Trophoblast cell (in vitro differentiated cells and primary cell): ENCODE measurements at regions not wholly inside any gene's neighbourhood (a gene's known extent, or its start where the extent isn't known, plus 50 kb on each side); places are given as distances from the start of the nearest gene placed in this dataset.

Experiments
- DNase-seq, 2 donors: peaks; one replicate each; pipeline ENCODE4 v3.0.0-alpha.2; 2016
- H2AFZ ChIP-seq: 2 replicates; pipeline ENCODE4 v1.6.1; 2013; ENCODE audit warnings: low read length, moderate library complexity, mild to moderate bottlenecking; ENCODE audit not compliant: insufficient read depth, poor library complexity
- H2AK5ac ChIP-seq: 2 replicates; pipeline ENCODE4 v1.6.1; 2013; ENCODE audit warnings: mild to moderate bottlenecking, low read length
- H2BK120ac ChIP-seq: 2 replicates; pipeline ENCODE4 v1.6.1; 2013; ENCODE audit warnings: low read length, mild to moderate bottlenecking, moderate library complexity; ENCODE audit not compliant: insufficient read depth, poor library complexity
- H2BK12ac ChIP-seq: 2 replicates; pipeline ENCODE4 v1.6.1; 2013; ENCODE audit warnings: mild to moderate bottlenecking, low read length, moderate library complexity
- H2BK5ac ChIP-seq: 2 replicates; pipeline ENCODE4 v1.6.1; 2013; ENCODE audit warnings: low read length, low read depth, moderate library complexity, mild to moderate bottlenecking; ENCODE audit not compliant: poor library complexity
- H3K14ac ChIP-seq: 2 replicates; pipeline ENCODE4 v1.6.1; 2013; ENCODE audit warnings: mild to moderate bottlenecking, low read length
- H3K18ac ChIP-seq: 2 replicates; pipeline ENCODE4 v1.6.1; 2013; ENCODE audit warnings: mild to moderate bottlenecking, low read length
- H3K23ac ChIP-seq: 2 replicates; pipeline ENCODE4 v1.6.1; 2013; ENCODE audit warnings: low read length
- H3K27ac ChIP-seq: 2 replicates; pipeline ENCODE4 v1.5.1; 2013; ENCODE audit warnings: low read depth, mild to moderate bottlenecking, inconsistent platforms, low read length, moderate library complexity
- H3K27me3 ChIP-seq: 2 replicates; pipeline ENCODE4 v1.6.1; 2013; ENCODE audit warnings: inconsistent platforms, mild to moderate bottlenecking, low read length, moderate library complexity; ENCODE audit not compliant: insufficient read depth
- H3K36me3 ChIP-seq, 2 experiments: 1 replicate in 1 of 2; 2 replicates in 1 of 2; pipeline ENCODE4 v1.6.1; 2013; ENCODE audit warnings: low read length in 2 of 2, mild to moderate bottlenecking in 2 of 2, moderate library complexity in 1 of 2; ENCODE audit not compliant: insufficient read depth in 2 of 2, control insufficient read depth in 1 of 2
- H3K4ac ChIP-seq: 2 replicates; pipeline ENCODE4 v1.6.1; 2013; ENCODE audit warnings: low read depth, mild to moderate bottlenecking, low read length, moderate library complexity
- H3K4me1 ChIP-seq, 2 experiments: 1 replicate in 1 of 2; 2 replicates in 1 of 2; pipeline ENCODE4 v1.6.1; 2013; ENCODE audit warnings: low read length in 2 of 2, mild to moderate bottlenecking in 2 of 2, moderate library complexity in 1 of 2; ENCODE audit not compliant: insufficient read depth in 2 of 2, control insufficient read depth in 1 of 2
- H3K4me2 ChIP-seq: 2 replicates; pipeline ENCODE4 v1.6.1; 2013; ENCODE audit warnings: inconsistent platforms, mild to moderate bottlenecking, low read length, moderate library complexity
- H3K4me3 ChIP-seq: 2 replicates; pipeline ENCODE4 v1.5.1; 2013; ENCODE audit warnings: mild to moderate bottlenecking, low read depth, low read length, inconsistent platforms
- H3K79me1 ChIP-seq: one replicate; pipeline ENCODE4 v1.6.1; 2013; ENCODE audit warnings: low read length
- H3K79me2 ChIP-seq: 2 replicates; pipeline ENCODE4 v1.6.1; 2013; ENCODE audit warnings: low read length, mild to moderate bottlenecking; ENCODE audit not compliant: control insufficient read depth, insufficient read depth, poor library complexity
- H3K9ac ChIP-seq: 2 replicates; pipeline ENCODE4 v1.6.1; 2013; ENCODE audit warnings: mild to moderate bottlenecking, low read length
- H3K9me3 ChIP-seq: 2 replicates; pipeline ENCODE4 v1.6.1; 2013; ENCODE audit warnings: low read depth, mild to moderate bottlenecking, control low read depth, inconsistent platforms, low read length; ENCODE audit not compliant: insufficient read depth
- H4K12ac ChIP-seq: 2 replicates; pipeline ENCODE4 v1.6.1; 2013; ENCODE audit warnings: low read depth, mild to moderate bottlenecking, low read length, moderate library complexity
- H4K8ac ChIP-seq: 2 replicates; pipeline ENCODE4 v1.6.1; 2013; ENCODE audit warnings: low read depth, mild to moderate bottlenecking, low read length, moderate library complexity
- H4K91ac ChIP-seq: one replicate; pipeline ENCODE4 v1.6.1; 2013; ENCODE audit warnings: low read depth, mild to moderate bottlenecking, low read length, moderate library complexity
- WGBS: extraction: QIAGEN DNeasy Blood & Tissue Kit; methylation state at CpG from one replicate; pipeline ENCODE4 v1.1.7; 2013; ENCODE audit warnings: missing lambda C conversion rate; ENCODE audit not compliant: insufficient read length, insufficient coverage; ENCODE audit errors: extremely low coverage; 5-methylcytosine and 5-hydroxymethylcytosine counted together

DNA sequence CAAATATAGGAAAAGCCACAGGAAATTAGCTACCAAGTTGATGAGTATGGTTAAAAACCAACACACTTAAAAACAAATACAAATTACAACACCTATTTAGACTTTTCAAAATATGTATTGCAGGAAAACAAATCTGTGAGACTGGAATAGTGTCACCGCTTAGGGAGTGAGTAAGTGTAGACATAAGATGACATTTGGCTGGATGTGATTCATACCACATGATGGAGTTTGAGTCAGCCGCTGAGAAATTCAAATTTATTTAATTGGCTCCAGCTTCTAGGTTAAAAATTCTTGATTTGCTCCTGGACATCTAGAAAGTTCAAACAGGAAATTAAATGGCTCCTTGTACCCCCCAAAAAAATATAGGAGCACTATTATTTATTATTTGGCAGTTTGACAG lies 531.7 kb downstream of the SLITRK1 start:
- H3K23ac ChIP-seq, result no peak overlapping the region
- DNase-seq, result no peak
- H2AK5ac ChIP-seq, result no peak overlapping the region
- H3K4me1 ChIP-seq, result no peaks in the 10 kb centered on the region
- H3K27me3 ChIP-seq, result no peaks in the 10 kb centered on the region
- H3K4ac ChIP-seq, result no peak overlapping the region
- no peak overlapping the region for H2BK12ac ChIP-seq
- no CpG with 5 or more reads among the region's 2 CpGs for WGBS
- H4K91ac ChIP-seq, result no peak overlapping the region
- no peak overlapping the region for H3K4me3 ChIP-seq
- H3K36me3 ChIP-seq, result no peaks in the 10 kb centered on the region
- H3K79me1 ChIP-seq, result no peaks in the 10 kb centered on the region
- no peak overlapping the region for H4K12ac ChIP-seq
- H3K79me2 ChIP-seq, result no peaks in the 10 kb centered on the region
- no peak overlapping the region for H2BK5ac ChIP-seq
- no peak overlapping the region for H4K8ac ChIP-seq
- no peaks in the 10 kb centered on the region for H3K9me3 ChIP-seq
- no peak overlapping the region for H3K9ac ChIP-seq
- H3K14ac ChIP-seq, result no peak overlapping the region
- H3K18ac ChIP-seq, result no peak overlapping the region
- H3K4me2 ChIP-seq, result no peak overlapping the region
- H3K27ac ChIP-seq, result no peak overlapping the region
- no peak overlapping the region for H2AFZ ChIP-seq
- no peak overlapping the region for H2BK120ac ChIP-seq

GRCh38 chr13:83344518-83344917 lies 537.8 kb downstream of the SLITRK1 start:
- H3K27ac ChIP-seq, result no peak overlapping the region
- no peak overlapping the region for H4K8ac ChIP-seq
- H3K14ac ChIP-seq, result no peak overlapping the region
- no peaks in the 10 kb centered on the region for H3K36me3 ChIP-seq
- H4K12ac ChIP-seq, result no peak overlapping the region
- no peak overlapping the region for H3K4ac ChIP-seq
- no peak overlapping the region for H3K18ac ChIP-seq
- H2AK5ac ChIP-seq, result no peak overlapping the region
- no peak overlapping the region for H3K4me3 ChIP-seq
- H4K91ac ChIP-seq, result no peak overlapping the region
- no peak overlapping the region for H2BK120ac ChIP-seq
- H2BK5ac ChIP-seq, result no peak overlapping the region
- H3K9ac ChIP-seq, result no peak overlapping the region
- H2BK12ac ChIP-seq, result no peak overlapping the region
- no peaks in the 10 kb centered on the region for H3K79me2 ChIP-seq
- no CpG with 5 or more reads among the region's 2 CpGs for WGBS
- no peak overlapping the region for H3K4me2 ChIP-seq
- peaks cover 4% of the 10 kb centered on the region for H3K9me3 ChIP-seq
- H3K4me1 ChIP-seq, result no peaks in the 10 kb centered on the region
- H2AFZ ChIP-seq, result no peak overlapping the region
- DNase-seq, result no peak
- H3K79me1 ChIP-seq, result no peaks in the 10 kb centered on the region
- no peaks in the 10 kb centered on the region for H3K27me3 ChIP-seq
- no peak overlapping the region for H3K23ac ChIP-seq

DNA sequence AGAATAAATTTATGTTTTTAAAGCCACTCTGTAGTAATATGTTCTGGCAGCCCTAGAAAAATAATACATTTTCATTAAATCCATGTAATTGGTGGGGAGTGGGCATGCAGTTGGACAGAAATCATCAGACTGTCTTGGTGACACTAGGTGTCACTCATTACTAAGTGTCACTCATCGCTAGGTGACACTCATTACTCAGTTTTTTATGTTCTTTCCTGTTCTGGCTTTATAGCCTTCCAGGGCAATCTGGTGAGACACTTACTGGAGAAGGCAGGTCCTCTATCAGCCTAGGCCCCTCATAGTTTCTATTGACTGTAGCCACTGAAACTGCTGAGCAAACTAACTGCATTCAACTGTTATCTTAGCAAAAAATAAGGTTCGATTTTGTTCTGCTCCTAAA lies 542.1 kb downstream of the SLITRK1 start:
- H3K4me3 ChIP-seq, result no peak overlapping the region
- no peaks in the 10 kb centered on the region for H3K36me3 ChIP-seq
- no peak for DNase-seq
- H2AFZ ChIP-seq, result no peak overlapping the region
- H4K12ac ChIP-seq, result no peak overlapping the region
- H2BK120ac ChIP-seq, result no peak overlapping the region
- no peak overlapping the region for H3K4me2 ChIP-seq
- H2AK5ac ChIP-seq, result no peak overlapping the region
- no peak overlapping the region for H4K8ac ChIP-seq
- no peaks in the 10 kb centered on the region for H3K27me3 ChIP-seq
- H3K18ac ChIP-seq, result no peak overlapping the region
- H3K14ac ChIP-seq, result no peak overlapping the region
- no peak overlapping the region for H2BK5ac ChIP-seq
- H3K4me1 ChIP-seq, result no peaks in the 10 kb centered on the region
- H3K79me2 ChIP-seq, result no peaks in the 10 kb centered on the region
- no peak overlapping the region for H2BK12ac ChIP-seq
- no peak overlapping the region for H3K27ac ChIP-seq
- no peaks in the 10 kb centered on the region for H3K79me1 ChIP-seq
- no CpG with 5 or more reads among the region's 2 CpGs for WGBS
- peaks cover 4% of the 10 kb centered on the region for H3K9me3 ChIP-seq
- H3K9ac ChIP-seq, result no peak overlapping the region
- no peak overlapping the region for H3K4ac ChIP-seq
- no peak overlapping the region for H4K91ac ChIP-seq
- no peak overlapping the region for H3K23ac ChIP-seq

GRCh38 chr13:83333614-83334388 lies 548.5 kb downstream of the SLITRK1 start:
- H4K91ac ChIP-seq, result no peak overlapping the region
- no peak overlapping the region for H2AFZ ChIP-seq
- no peak overlapping the region for H3K4me2 ChIP-seq
- no peak overlapping the region for H3K14ac ChIP-seq
- H3K9me3 ChIP-seq, result no peaks in the 10 kb centered on the region
- H3K79me1 ChIP-seq, result no peaks in the 10 kb centered on the region
- H4K8ac ChIP-seq, result no peak overlapping the region
- no peak overlapping the region for H2BK120ac ChIP-seq
- no peak overlapping the region for H2BK5ac ChIP-seq
- no peak overlapping the region for H2AK5ac ChIP-seq
- H3K79me2 ChIP-seq, result no peaks in the 10 kb centered on the region
- H3K23ac ChIP-seq, result no peak overlapping the region
- no peak overlapping the region for H2BK12ac ChIP-seq
- no peak overlapping the region for H3K4me3 ChIP-seq
- no peak overlapping the region for H3K27ac ChIP-seq
- H3K18ac ChIP-seq, result no peak overlapping the region
- no peaks in the 10 kb centered on the region for H3K27me3 ChIP-seq
- no peaks in the 10 kb centered on the region for H3K4me1 ChIP-seq
- no peak overlapping the region for H4K12ac ChIP-seq
- no peak overlapping the region for H3K9ac ChIP-seq
- no peaks in the 10 kb centered on the region for H3K36me3 ChIP-seq
- WGBS, result 100% methylated on average over 1 of the region's 7 CpGs
- no peak overlapping the region for H3K4ac ChIP-seq
- no peak for DNase-seq
